LNCaP clone FGC (cell line): ENCODE measurements at regions not wholly inside any gene's neighbourhood (a gene's known extent, or its start where the extent isn't known, plus 50 kb on each side); places are given as distances from the start of the nearest gene placed in this dataset.

ENCODE experiments used
- DNase-seq: peaks from one replicate; pipeline ENCODE4 v3.0.0-alpha.2; 2011; ENCODE audit warnings: low read depth
- H3K4me3 ChIP-seq: 2 replicates; pipeline ENCODE4 v1.5.1; 2011; ENCODE audit warnings: mild to moderate bottlenecking, low read depth, low read length, control low read depth
- TF ChIP-seq, protein P1 (sequence below): IDR thresholded peaks from 2 replicates; pipeline ENCODE4 v1.5.1; 2012; ENCODE audit warnings: mild to moderate bottlenecking; ENCODE audit not compliant: control insufficient read depth, insufficient read depth; ENCODE audit errors: extremely low read depth

DNA sequence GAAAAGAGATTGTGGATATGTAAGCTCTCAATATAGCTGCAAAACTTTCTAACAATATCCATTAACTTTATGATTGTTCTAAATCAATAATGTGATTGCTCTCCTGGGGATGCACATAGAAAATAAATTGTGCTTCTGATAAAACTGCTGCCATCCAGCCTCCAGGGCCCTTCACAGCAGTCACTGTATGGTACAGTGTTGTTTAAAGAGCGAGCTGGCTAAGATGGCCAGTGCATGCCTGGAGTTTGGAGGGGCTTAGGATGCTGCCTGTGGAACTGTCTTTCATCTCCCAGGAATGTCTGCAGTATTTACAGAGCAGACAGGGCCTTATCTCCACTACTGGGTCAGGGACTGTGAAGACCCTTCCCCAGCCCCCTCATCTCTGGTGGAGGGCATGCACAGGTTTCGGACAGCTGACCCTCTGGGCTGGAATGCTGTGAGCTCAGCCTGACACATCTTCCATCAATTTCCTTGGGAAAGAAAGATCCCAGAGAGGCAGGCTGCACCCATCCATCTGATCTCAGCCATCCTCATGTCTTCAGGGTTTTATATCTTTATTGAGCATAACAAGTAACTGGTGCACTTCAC is 137.0 kb downstream of the PLPP3 start:
- TF ChIP-seq, protein P1, sequence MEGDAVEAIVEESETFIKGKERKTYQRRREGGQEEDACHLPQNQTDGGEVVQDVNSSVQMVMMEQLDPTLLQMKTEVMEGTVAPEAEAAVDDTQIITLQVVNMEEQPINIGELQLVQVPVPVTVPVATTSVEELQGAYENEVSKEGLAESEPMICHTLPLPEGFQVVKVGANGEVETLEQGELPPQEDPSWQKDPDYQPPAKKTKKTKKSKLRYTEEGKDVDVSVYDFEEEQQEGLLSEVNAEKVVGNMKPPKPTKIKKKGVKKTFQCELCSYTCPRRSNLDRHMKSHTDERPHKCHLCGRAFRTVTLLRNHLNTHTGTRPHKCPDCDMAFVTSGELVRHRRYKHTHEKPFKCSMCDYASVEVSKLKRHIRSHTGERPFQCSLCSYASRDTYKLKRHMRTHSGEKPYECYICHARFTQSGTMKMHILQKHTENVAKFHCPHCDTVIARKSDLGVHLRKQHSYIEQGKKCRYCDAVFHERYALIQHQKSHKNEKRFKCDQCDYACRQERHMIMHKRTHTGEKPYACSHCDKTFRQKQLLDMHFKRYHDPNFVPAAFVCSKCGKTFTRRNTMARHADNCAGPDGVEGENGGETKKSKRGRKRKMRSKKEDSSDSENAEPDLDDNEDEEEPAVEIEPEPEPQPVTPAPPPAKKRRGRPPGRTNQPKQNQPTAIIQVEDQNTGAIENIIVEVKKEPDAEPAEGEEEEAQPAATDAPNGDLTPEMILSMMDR, result no peak
- H3K4me3 ChIP-seq, result no peak overlapping the region
- DNase-seq, result no peak

DNA sequence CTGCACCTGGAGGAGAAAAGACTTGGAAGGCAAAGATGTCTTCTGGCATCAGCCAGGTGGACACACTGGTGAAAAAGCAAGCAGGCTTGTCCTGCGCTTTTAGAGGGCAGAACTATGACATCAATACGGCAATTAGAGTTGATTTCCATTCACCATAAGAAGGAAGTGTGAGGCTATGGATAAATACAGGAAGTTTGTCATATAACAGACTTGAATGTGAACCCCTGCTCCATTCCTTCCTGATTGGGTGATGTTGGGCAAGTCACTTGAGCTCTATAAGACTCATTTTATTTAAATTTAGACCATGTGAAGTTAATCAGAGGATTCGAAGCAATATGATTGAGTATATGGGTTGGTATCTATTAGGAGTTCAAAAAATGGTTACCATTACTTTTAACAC is 137.8 kb downstream of the PLPP3 start:
- H3K4me3 ChIP-seq, result no peak overlapping the region
- TF ChIP-seq, protein P1, result no peak
- DNase-seq, result no peak

DNA sequence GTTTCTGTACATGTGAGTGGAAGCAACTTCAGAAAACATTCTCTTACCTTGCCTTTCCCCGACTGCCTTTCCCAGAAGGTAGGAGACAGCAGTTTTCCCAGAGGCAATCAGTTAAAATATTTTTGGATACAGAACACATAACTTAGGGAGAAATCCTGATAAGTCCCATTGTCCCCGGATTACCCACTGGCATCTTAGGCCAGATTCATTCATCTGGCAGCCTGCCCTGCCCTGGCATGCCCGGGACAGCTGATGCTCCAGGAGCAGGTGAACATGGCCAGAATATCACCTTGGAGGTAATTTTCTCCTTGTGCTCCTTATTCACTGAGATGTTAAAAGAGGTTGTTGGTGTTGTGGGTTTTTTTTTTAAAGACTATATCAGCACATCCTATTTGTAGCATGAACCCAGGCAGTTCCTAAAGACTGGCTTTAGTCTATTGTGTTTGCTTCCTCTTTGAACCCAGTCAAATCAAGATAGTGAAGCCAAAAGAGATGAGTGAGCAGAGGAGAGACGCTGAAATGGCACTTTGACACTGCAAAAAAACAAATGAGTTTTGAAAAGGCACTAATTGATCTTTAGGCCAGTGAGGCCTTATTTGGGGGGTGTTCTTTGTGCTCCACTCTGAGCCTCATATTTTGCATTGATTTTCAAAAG is 139.6 kb downstream of the PLPP3 start:
- no peak overlapping the region for H3K4me3 ChIP-seq
- TF ChIP-seq, protein P1, result no peak
- no peak for DNase-seq

DNA sequence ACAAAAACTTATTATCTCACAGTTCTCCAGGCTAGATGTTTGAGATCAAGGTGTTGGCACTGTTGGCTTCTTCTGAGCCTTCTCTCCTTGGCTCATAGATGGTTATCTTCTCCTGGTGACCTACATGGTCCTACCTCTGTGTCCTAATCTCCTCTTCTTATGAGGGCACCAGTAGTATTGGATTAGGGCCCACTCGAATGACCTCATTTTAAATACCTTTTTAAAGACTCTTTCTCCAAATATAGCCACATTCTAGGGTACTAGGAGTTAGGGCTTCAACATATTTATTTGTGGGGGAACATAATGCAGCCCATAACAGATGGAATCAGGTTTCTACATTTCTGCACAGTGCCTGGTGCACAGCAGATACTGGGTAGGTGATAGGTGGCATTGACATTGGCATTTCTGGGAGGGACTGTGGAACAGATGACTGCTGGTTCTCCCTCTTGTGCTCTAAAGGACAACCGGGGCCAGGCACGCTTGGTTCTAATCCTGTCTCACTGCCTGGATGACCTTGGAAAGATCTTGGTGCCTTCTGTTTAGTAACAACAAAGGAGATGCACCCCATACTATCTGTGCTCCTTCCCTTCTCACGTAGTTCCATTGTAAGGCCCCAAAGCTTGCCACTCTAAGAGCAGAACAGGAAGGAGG is 140.3 kb downstream of the PLPP3 start:
- no peak overlapping the region for H3K4me3 ChIP-seq
- TF ChIP-seq, protein P1, result no peak
- no peak for DNase-seq

- DNase-seq, result no peak
- TF ChIP-seq, protein P1, result no peak
- no peak overlapping the region for H3K4me3 ChIP-seq
These were observed 141.4 kb downstream of the PLPP3 start for GRCh38 chr1:56437959-56438358.

DNA sequence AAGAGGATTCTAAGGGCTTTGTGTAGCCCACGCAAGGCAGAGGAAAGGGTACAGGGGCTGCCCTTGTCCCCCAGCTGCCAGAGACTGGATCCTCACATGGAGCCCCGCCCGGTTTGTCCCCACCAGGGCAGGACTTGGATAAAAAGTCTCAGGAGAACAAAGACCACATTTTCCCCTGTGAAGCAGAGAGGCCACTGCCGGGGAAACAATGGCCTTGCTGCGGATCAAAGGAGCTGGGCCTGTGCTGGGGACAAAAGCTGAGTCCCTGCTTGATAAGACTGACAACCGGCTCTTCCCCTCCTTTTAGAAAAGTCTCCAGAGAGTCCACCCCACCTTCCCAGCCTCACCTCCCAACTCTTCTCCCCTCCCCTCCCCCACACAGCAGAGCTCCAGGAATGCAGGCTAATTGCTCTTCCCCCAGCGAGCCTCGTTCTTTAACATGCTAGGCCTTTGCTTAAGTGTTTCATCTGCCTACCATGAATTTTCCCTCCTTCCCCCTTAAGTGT is 142.4 kb downstream of the PLPP3 start:
- H3K4me3 ChIP-seq, result no peak overlapping the region
- DNase-seq, result no peak
- TF ChIP-seq, protein P1, result no peak
